Large intestine (tissue), 3 donors: ENCODE measurements at regions not wholly inside any gene's neighbourhood (a gene's known extent, or its start where the extent isn't known, plus 50 kb on each side); places are given as distances from the start of the nearest gene placed in this dataset.
"Not testable (repeated sequence)": the region's sequence is repeated elsewhere in the genome, so short reads cannot be mapped to it uniquely, and the experiment has no call there.

Experiments
- DNase-seq, 2 donors: peaks; one replicate each; pipeline versions ENCODE4 v3.0.0 to v3.0.0-alpha.2; 2013
- H3K27ac ChIP-seq: one replicate; pipeline ENCODE4 v1.5.1; 2013; ENCODE audit warnings: low read length
- H3K27me3 ChIP-seq: 2 replicates; pipeline ENCODE4 v1.6.1; 2013; ENCODE audit warnings: low read length; ENCODE audit not compliant: control insufficient read depth, insufficient read depth
- H3K36me3 ChIP-seq: 2 replicates; pipeline ENCODE4 v1.6.1; 2013; ENCODE audit warnings: low read length; ENCODE audit not compliant: control insufficient read depth, insufficient read depth
- H3K4me1 ChIP-seq: one replicate; pipeline ENCODE4 v1.6.1; 2013; ENCODE audit warnings: low read length; ENCODE audit not compliant: control insufficient read depth, insufficient read depth
- H3K4me3 ChIP-seq: one replicate; pipeline ENCODE4 v1.5.1; 2013; ENCODE audit warnings: low read length
- H3K9me3 ChIP-seq: one replicate; pipeline ENCODE4 v1.6.1; 2013; ENCODE audit warnings: mild to moderate bottlenecking, low read depth, low read length, moderate library complexity; ENCODE audit not compliant: control insufficient read depth
- WGBS: methylation state at CpG from one replicate; pipeline ENCODE4 v1.1.5; 2013; ENCODE audit warnings: low lambda C conversion rate; ENCODE audit not compliant: insufficient coverage; 5-methylcytosine and 5-hydroxymethylcytosine counted together

DNA sequence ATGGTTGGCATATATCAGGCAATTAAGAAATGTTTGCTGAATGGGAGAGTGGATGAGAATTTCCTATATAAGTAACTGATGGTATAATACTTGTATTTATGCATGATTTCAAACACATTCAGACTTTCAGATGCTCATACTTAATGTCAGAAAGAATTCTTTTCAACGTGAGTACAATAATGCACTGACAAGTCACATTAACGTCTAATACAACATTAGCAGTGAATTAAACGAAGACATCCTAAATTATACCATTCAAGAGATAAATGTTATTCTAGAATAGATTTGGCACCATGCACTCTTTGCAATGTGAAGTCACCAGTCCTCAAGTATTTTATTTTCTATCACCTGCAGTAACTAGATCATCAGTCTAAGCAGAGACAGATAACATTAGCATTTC lies 712.9 kb downstream of the TLE1 start:
- H3K4me3 ChIP-seq: no peak overlapping the region
- no peaks in the 10 kb centered on the region for H3K36me3 ChIP-seq
- H3K27ac ChIP-seq: no peak overlapping the region
- H3K27me3 ChIP-seq: no peaks in the 10 kb centered on the region
- H3K4me1 ChIP-seq: no peaks in the 10 kb centered on the region
- DNase-seq: no peak
- H3K9me3 ChIP-seq: no peaks in the 10 kb centered on the region
- 0% methylated on average over 1 of the region's 3 CpGs for WGBS

DNA sequence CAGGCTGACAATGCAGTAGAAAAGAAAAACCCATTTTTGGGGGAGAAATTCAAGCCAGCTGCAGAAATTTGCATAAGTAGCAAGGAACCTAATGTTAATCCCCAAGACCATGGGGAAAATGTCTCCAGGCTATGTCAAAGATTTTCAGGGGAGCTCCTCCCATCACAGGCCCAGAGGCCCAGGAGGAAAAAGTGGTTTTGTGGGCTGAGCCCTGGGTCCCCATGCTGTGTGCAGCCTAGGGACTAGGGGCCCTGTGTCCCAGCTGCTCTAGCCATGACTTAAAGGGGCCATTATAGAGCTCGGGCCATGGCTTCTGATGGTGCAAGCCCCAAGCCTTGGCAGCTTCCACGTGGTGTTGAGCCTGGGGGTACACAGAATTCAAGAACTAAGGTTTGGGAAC lies 719.0 kb downstream of the TLE1 start:
- H3K9me3 ChIP-seq, DNase-seq, H3K36me3 ChIP-seq, H3K27ac ChIP-seq, H3K27me3 ChIP-seq, H3K4me1 ChIP-seq, H3K4me3 ChIP-seq: not testable (repeated sequence)
- WGBS: no CpG with 5 or more reads among the region's 2 CpGs

DNA sequence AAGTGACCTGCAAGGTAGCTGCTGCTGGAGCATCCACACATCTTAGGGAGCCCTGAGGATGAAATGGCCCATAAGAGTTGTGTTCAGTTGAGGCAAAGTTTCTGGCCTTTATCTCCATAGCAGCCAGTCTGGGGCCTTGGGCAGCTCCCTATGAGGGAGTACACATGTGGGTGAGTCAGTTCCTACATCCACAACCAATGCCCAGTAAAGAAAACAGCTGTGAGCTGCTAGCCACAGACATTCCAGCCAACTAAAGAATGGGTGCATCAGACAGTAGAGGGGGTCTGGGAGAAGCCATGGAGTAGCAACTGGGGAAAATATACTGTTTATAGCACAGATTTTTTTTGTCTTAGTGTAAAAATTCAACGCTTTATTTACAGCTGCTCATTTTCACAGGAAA lies 720.7 kb downstream of the TLE1 start:
- no peak for DNase-seq
- WGBS: 100% methylated on average over 1 of the region's 1 CpG
- H3K4me3 ChIP-seq: no peak overlapping the region

DNA sequence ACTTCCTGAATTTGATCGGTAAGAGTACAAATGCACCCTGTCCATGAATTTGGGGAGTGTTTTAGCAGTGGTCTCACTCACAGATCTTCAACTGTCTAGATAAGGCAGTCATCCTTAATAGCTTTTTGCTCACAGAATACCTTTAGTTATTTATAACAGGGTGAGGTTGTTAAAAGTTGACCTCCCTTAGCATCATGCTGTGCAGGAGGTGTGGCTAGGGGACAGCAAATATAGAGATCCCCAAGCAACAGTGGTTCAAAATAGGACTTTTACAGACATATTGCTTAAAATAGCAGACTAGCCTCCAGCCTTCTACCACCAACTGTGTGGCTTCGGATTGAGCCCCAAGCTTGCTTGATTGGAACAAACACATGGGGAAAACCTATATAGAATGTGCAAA lies 724.4 kb downstream of the TLE1 start:
- DNase-seq: no peak
- WGBS: no CpG with 5 or more reads among the region's 2 CpGs
- H3K4me3 ChIP-seq: no peak overlapping the region

More for the DNA sequence above, 720.7 kb downstream of the TLE1 start:
- Histone ChIP-seq H3K36me3 (no peaks in the 10 kb centered on the region), H3K27me3 (no peaks in the 10 kb centered on the region), H3K4me1 (no peaks in the 10 kb centered on the region), H3K27ac (no peak overlapping the region), H3K9me3 (no peaks in the 10 kb centered on the region)

DNA sequence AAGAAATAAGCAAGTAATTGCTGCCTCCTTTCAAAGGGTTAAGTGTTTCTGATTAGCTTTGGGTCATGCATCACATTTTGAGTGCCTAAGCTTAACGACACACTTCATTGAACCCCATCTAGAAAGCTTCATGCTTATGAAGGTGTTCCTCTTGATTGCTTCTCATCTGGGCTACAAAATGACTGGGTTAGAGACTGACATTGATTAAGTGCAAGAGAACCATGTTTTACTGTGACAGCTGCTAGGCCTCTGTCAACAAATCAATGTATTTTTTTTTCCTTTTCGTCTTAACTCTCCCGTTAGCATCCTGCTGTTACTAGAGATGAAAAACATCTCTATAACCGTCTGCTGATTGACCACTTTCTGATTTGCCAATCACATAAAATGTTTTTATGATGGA lies 725.0 kb downstream of the TLE1 start:
- H3K9me3 ChIP-seq: no peaks in the 10 kb centered on the region
- no CpG with 5 or more reads among the region's 4 CpGs for WGBS
- no peaks in the 10 kb centered on the region for H3K4me1 ChIP-seq
- H3K36me3 ChIP-seq: no peaks in the 10 kb centered on the region
- H3K27me3 ChIP-seq: no peaks in the 10 kb centered on the region
- H3K27ac ChIP-seq: no peak overlapping the region
- H3K4me3 ChIP-seq: no peak overlapping the region
- no peak for DNase-seq

More for the DNA sequence above, 724.4 kb downstream of the TLE1 start:
- no peaks in the 10 kb centered on the region for H3K27me3 ChIP-seq
- no peaks in the 10 kb centered on the region for H3K9me3 ChIP-seq
- H3K27ac ChIP-seq: no peak overlapping the region
- no peaks in the 10 kb centered on the region for H3K4me1 ChIP-seq
- H3K36me3 ChIP-seq: no peaks in the 10 kb centered on the region

DNA sequence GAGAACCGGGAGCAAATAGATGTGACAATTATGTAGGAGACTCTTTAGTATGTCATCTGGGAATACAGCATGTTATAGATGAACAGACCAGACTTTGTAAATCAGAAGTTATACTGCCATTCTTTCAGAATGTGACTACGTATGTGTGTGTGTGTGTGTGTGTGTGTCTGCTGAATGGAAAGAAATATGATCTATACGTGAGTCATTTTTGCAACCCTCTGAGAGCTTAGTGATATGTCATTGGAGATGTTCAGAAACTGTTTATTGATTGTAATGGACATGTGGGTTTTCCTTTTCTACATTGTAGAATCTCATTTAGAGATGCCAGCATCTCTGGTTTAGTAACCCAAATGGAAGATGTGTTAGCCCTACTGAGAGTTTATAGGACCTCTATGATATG lies 731.5 kb downstream of the TLE1 start:
- no peak for DNase-seq
- WGBS: no CpG with 5 or more reads among the region's 3 CpGs
- no peak overlapping the region for H3K4me3 ChIP-seq

DNA sequence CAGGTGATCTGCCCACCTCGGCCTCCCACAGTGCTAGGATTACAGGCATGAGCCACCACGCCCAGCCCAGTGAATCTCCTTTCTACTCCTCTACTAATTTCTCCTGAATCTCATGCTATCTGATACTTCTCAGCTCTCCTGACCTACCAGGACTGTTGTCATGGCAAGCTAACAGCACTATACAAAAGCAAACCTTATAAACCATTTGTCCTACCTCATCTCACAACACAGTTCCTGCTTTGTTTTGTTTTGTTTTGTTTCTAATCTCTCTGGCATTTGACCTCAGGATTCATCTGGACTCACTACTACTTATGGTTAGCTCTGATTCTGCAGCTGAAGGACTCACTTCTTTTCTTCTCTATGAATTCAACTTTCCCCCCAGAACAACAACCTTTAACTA lies 734.8 kb downstream of the TLE1 start:
- H3K27me3 ChIP-seq: no peaks in the 10 kb centered on the region
- H3K4me3 ChIP-seq: no peak overlapping the region
- H3K36me3 ChIP-seq: no peaks in the 10 kb centered on the region
- no peaks in the 10 kb centered on the region for H3K4me1 ChIP-seq
- WGBS: no CpG with 5 or more reads among the region's 2 CpGs
- no peak overlapping the region for H3K27ac ChIP-seq
- DNase-seq: no peak
- H3K9me3 ChIP-seq: no peaks in the 10 kb centered on the region

More for the DNA sequence above, 731.5 kb downstream of the TLE1 start:
- Histone ChIP-seq H3K27me3 (no peaks in the 10 kb centered on the region), H3K27ac (no peak overlapping the region), H3K4me1 (no peaks in the 10 kb centered on the region), H3K36me3 (no peaks in the 10 kb centered on the region), H3K9me3 (no peaks in the 10 kb centered on the region)

DNA sequence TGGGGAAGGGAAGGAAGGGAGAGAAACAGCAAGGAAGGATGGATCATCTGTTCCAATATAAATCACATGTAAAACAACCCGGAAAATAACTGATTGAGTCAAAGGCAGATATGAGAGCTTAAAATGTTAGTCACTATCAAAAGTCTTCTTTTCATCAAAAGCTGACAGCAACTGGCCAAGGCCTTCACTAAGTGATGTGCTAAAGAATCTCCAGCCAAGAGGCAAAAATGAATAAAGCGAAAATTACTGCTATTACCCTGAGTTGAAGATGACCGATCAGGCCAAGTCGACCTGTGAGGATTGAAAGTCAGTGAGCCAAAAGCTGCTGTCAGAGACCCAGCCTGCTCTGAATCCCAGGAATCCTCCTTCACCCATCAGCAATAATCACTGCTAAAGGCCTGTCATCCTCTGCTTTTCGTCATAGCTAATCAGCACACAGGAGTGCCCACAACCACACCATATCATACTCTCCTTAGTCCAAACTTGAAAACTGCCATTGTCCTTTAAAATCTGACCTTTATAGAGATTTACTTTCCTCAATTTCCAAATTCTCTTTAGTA lies 736.9 kb downstream of the TLE1 start:
- no peaks in the 10 kb centered on the region for H3K4me1 ChIP-seq
- H3K9me3 ChIP-seq: no peaks in the 10 kb centered on the region
- no peak overlapping the region for H3K27ac ChIP-seq
- DNase-seq: no peak
- no peak overlapping the region for H3K4me3 ChIP-seq
- H3K36me3 ChIP-seq: no peaks in the 10 kb centered on the region
- no peaks in the 10 kb centered on the region for H3K27me3 ChIP-seq
- WGBS: no CpG with 5 or more reads among the region's 5 CpGs

DNA sequence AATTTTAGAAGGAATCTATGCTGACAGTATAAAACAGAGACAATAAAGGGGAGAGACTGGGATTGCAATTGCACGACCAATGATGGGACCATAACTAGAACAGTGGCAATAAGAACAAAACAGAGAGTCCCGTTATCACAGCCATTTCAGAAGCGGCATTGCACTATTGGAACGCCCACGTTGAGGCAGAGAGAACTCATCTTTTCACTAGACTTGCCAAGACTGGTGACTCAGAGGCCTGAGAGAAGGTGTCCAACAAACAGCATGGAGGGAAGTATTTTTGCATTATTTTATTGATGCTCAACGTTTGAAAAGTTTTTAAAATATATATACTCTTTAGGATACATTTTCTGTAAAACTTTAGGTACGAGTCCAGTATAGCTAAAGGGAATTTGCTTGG lies 737.7 kb downstream of the TLE1 start:
- WGBS: 100% methylated on average over 1 of the region's 7 CpGs

DNA sequence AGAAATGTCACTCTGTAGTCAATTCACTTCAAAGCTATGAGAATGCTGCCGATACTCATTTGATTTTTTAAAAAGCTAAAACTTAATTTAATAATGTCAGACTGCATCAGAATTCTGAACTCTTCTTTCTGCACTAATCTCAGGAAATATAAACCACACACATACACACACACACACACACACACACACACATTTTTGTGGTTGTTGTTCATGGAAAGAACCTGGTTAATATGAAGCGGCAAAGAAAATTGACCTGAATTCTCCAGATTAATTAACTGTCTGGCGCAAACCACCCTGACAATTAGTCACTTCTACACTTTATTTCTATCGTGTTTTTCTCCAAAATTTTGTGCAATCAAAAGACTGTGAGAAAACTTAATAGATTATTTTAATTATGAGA lies 740.5 kb downstream of the TLE1 start:
- no peaks in the 10 kb centered on the region for H3K36me3 ChIP-seq
- no peaks in the 10 kb centered on the region for H3K27me3 ChIP-seq
- H3K27ac ChIP-seq: no peak overlapping the region
- 92% methylated on average over 2 of the region's 4 CpGs for WGBS
- no peaks in the 10 kb centered on the region for H3K9me3 ChIP-seq
- H3K4me3 ChIP-seq: no peak overlapping the region
- no peak for DNase-seq
- no peaks in the 10 kb centered on the region for H3K4me1 ChIP-seq

More for the DNA sequence above, 737.7 kb downstream of the TLE1 start:
- Histone ChIP-seq H3K4me1 (no peaks in the 10 kb centered on the region), H3K27ac (no peak overlapping the region), H3K9me3 (no peaks in the 10 kb centered on the region), H3K4me3 (no peak overlapping the region), H3K27me3 (no peaks in the 10 kb centered on the region), H3K36me3 (no peaks in the 10 kb centered on the region)
- DNase-seq: no peak

DNA sequence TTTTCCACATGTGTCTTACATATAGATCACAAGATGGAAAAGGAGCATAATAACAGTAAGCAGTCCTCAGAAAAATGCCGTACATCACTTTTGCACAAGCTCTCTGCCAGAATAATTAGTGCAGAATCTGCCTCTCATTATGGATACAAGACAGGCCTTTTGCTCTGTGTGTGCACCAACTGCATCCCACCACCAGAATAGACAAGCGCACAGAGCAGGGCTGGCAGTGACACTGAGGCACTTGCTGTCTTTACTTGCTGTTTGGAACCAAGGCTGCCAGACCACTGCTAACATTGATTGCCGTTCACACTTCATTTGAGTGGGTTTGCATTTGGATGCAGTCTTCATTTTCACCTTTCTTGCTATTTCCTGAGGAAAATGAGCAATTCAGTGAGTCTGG lies 741.3 kb downstream of the TLE1 start:
- WGBS: no CpG with 5 or more reads among the region's 3 CpGs
- Histone ChIP-seq H3K4me3 (no peak overlapping the region), H3K36me3 (no peaks in the 10 kb centered on the region), H3K4me1 (no peaks in the 10 kb centered on the region), H3K9me3 (no peaks in the 10 kb centered on the region), H3K27ac (no peak overlapping the region), H3K27me3 (no peaks in the 10 kb centered on the region)
- no peak for DNase-seq
